H1 (cell line): ENCODE measurements at regions not wholly inside any gene's neighbourhood (a gene's known extent, or its start where the extent isn't known, plus 50 kb on each side); places are given as distances from the start of the nearest gene placed in this dataset.

ENCODE experiments used
- CHD1 ChIP-seq: IDR thresholded peaks from 2 replicates; pipeline ENCODE4 v1.6.1; 2012; ENCODE audit warnings: low read depth, low read length, improper control_type of control experiment
- NRF1 ChIP-seq: IDR thresholded peaks from 2 replicates; pipeline ENCODE4 v1.6.1; 2011; ENCODE audit warnings: mild to moderate bottlenecking, low read depth, low read length, improper control_type of control experiment
- RXRA ChIP-seq: IDR thresholded peaks from 2 replicates; pipeline ENCODE4 v1.6.1; 2011; ENCODE audit warnings: low read depth, mild to moderate bottlenecking, low read length, moderate library complexity; ENCODE audit not compliant: insufficient read depth
- SIX5 ChIP-seq: IDR thresholded peaks from 2 replicates; pipeline ENCODE4 v1.6.1; 2011; ENCODE audit warnings: mild to moderate bottlenecking, low read depth, low read length
- TBP ChIP-seq: IDR thresholded peaks from 2 replicates; pipeline ENCODE4 v1.6.1; 2011; ENCODE audit warnings: low read depth, low read length, improper control_type of control experiment
- TF ChIP-seq, protein P1 (sequence below): IDR thresholded peaks from 2 replicates; pipeline ENCODE4 v1.6.1; 2012; ENCODE audit warnings: inconsistent platforms

DNA sequence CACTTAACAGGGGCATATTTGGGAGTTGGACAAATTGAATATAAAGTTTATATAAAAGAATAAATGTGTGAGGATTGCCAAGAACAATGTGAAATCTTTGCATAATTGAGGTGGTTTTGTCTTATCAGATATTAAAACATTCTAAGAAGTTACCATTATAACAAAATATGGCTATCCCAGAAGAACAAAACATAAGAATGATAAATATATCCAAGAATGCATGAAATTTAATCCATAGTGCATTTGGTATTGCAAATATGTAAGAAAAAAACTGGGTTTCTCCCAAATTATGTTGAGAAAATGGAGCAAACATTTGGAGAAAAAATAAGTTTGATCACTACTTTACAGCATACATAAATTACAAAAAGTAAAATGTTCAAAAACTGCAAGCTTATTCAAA lies 562.4 kb downstream of the RNF144A start (continued):
- TF ChIP-seq RXRA (no peak), CHD1 (no peak), NRF1 (no peak), SIX5 (no peak), TBP (no peak)
- TF ChIP-seq, protein P1, sequence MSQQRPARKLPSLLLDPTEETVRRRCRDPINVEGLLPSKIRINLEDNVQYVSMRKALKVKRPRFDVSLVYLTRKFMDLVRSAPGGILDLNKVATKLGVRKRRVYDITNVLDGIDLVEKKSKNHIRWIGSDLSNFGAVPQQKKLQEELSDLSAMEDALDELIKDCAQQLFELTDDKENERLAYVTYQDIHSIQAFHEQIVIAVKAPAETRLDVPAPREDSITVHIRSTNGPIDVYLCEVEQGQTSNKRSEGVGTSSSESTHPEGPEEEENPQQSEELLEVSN = no peak
